ENCODE measurements at regions not wholly inside any gene's neighbourhood (a gene's known extent, or its start where the extent isn't known, plus 50 kb on each side); places are given as distances from the start of the nearest gene placed in this dataset.

- TF ChIP-seq CTCF (IDR thresholded peaks at IDR 0.05; ENCODE audit: low read length) (no peak), EZH2 (IDR thresholded peaks at IDR 0.05; ENCODE audit: borderline replicate concordance, low read length) (no peak)
Measured at GRCh38 chr13:97866751-97867150, 86.7 kb upstream of the IPO5 start.

All from OCI-LY1 (cell line).